ENCODE measurements at regions not wholly inside any gene's neighbourhood (a gene's known extent, or its start where the extent isn't known, plus 50 kb on each side); places are given as distances from the start of the nearest gene placed in this dataset.

- WGBS, 2 donors (ENCODE audit: low coverage in 1 of 2) = 87 to 89% methylated on average over 1 of the region's 1 CpG
- Histone ChIP-seq H3K27me3 (no peaks in the 10 kb centered on the region), H3K27ac (no peak overlapping the region), H3K9me3 (no peaks in the 10 kb centered on the region), H3K4me1 (no peaks in the 10 kb centered on the region), H3K4me3 (no peak overlapping the region), H3K36me3 (no peaks in the 10 kb centered on the region)
- TF ChIP-seq EP300 (IDR thresholded peaks at IDR 0.05) (no peak), CTCF (IDR thresholded peaks at IDR 0.05) (no peak), POLR2AphosphoS5 (IDR thresholded peaks at IDR 0.05) (no peak), POLR2A (IDR thresholded peaks at IDR 0.05) (no peak)
- ATAC-seq = no peak
These were observed 149.3 kb upstream of the GYPA start for GRCh38 chr4:144289667-144290428.

- Histone ChIP-seq H3K4me1 (no peaks in the 10 kb centered on the region), H3K9me3 (no peaks in the 10 kb centered on the region), H3K4me3 (no peak overlapping the region), H3K27me3 (no peaks in the 10 kb centered on the region), H3K27ac (no peak overlapping the region), H3K36me3 (no peaks in the 10 kb centered on the region)
- WGBS, 2 donors (ENCODE audit: low coverage in 1 of 2) = 46 to 65% methylated on average over 4 of the region's 4 CpGs
- no peak for ATAC-seq
- TF ChIP-seq POLR2AphosphoS5 (IDR thresholded peaks at IDR 0.05) (no peak), EP300 (IDR thresholded peaks at IDR 0.05) (no peak)
These were observed 150.6 kb upstream of the GYPA start for GRCh38 chr4:144291164-144291563.

GRCh38 chr4:144294211-144294610, 153.7 kb upstream of the GYPA start:
- H3K36me3 ChIP-seq = no peaks in the 10 kb centered on the region
- H3K27ac ChIP-seq = no peak overlapping the region
- TF ChIP-seq EP300 (IDR thresholded peaks at IDR 0.05) (no peak), POLR2A (IDR thresholded peaks at IDR 0.05) (no peak), POLR2AphosphoS5 (IDR thresholded peaks at IDR 0.05) (no peak)
- ATAC-seq = no peak
- no peaks in the 10 kb centered on the region for H3K4me1 ChIP-seq
- no peaks in the 10 kb centered on the region for H3K9me3 ChIP-seq
- 25 to 29% methylated on average over 1 of the region's 1 CpG for WGBS, 2 donors (ENCODE audit: low coverage in 1 of 2)
- no peak overlapping the region for H3K4me3 ChIP-seq
- H3K27me3 ChIP-seq = no peaks in the 10 kb centered on the region

- H3K4me3 ChIP-seq = no peak overlapping the region
- WGBS, 2 donors (ENCODE audit: low coverage in 1 of 2) = 89 to 98% methylated on average over 7 to 8 of the region's 8 CpGs
- TF ChIP-seq POLR2AphosphoS5 (IDR thresholded peaks at IDR 0.05) (no peak), CTCF (IDR thresholded peaks at IDR 0.05) (no peak), POLR2A (IDR thresholded peaks at IDR 0.05) (no peak), EP300 (IDR thresholded peaks at IDR 0.05) (no peak)
These were observed 154.9 kb upstream of the GYPA start for GRCh38 chr4:144295286-144295995.

GRCh38 chr4:144296941-144297340, 156.4 kb upstream of the GYPA start:
- TF ChIP-seq EP300 (IDR thresholded peaks at IDR 0.05) (no peak), POLR2A (IDR thresholded peaks at IDR 0.05) (no peak), CTCF (IDR thresholded peaks at IDR 0.05) (no peak), POLR2AphosphoS5 (IDR thresholded peaks at IDR 0.05) (no peak)
- Histone ChIP-seq H3K27me3 (no peaks in the 10 kb centered on the region), H3K4me1 (no peaks in the 10 kb centered on the region), H3K9me3 (no peaks in the 10 kb centered on the region), H3K36me3 (no peaks in the 10 kb centered on the region), H3K27ac (no peak overlapping the region), H3K4me3 (no peak overlapping the region)
- no peak for ATAC-seq
- WGBS, 2 donors (ENCODE audit: low coverage in 1 of 2) = 95 to 100% methylated on average over 2 of the region's 2 CpGs

More at GRCh38 chr4:144295286-144295995, 154.9 kb upstream of the GYPA start:
- Histone ChIP-seq H3K4me1 (no peaks in the 10 kb centered on the region), H3K27ac (no peak overlapping the region), H3K36me3 (no peaks in the 10 kb centered on the region), H3K27me3 (no peaks in the 10 kb centered on the region), H3K9me3 (no peaks in the 10 kb centered on the region)
- no peak for ATAC-seq

- WGBS, 2 donors (ENCODE audit: low coverage in 1 of 2) = 40 to 53% methylated on average over 3 of the region's 3 CpGs
- Histone ChIP-seq H3K4me1 (no peaks in the 10 kb centered on the region), H3K9me3 (no peaks in the 10 kb centered on the region), H3K27ac (no peak overlapping the region), H3K36me3 (no peaks in the 10 kb centered on the region), H3K27me3 (no peaks in the 10 kb centered on the region), H3K4me3 (no peak overlapping the region)
- TF ChIP-seq CTCF (IDR thresholded peaks at IDR 0.05) = no peak
- TF ChIP-seq EP300 (IDR thresholded peaks at IDR 0.05) = no peak
- TF ChIP-seq POLR2AphosphoS5 (IDR thresholded peaks at IDR 0.05) = no peak
- no peak for ATAC-seq
These were observed 158.0 kb upstream of the GYPA start for GRCh38 chr4:144298519-144298918.
